Right atrium auricular region (tissue), 2 donors: ENCODE measurements at regions not wholly inside any gene's neighbourhood (a gene's known extent, or its start where the extent isn't known, plus 50 kb on each side); places are given as distances from the start of the nearest gene placed in this dataset.
"Not testable (repeated sequence)": the region's sequence is repeated elsewhere in the genome, so short reads cannot be mapped to it uniquely, and the experiment has no call there.

Experiments used
- DNase-seq: peaks from one replicate; pipeline ENCODE4 v3.0.0-alpha.2; 2019; ENCODE audit warnings: low spot score
- H3K27ac ChIP-seq, 2 donors: fragments of 200-600 bp; sonication (generic); 1 replicate in 1 of 2; 2 replicates in 1 of 2; pipeline ENCODE4 v1.5.1; 2016 to 2019
- H3K27me3 ChIP-seq, 2 donors: fragments of 200-600 bp; sonication (generic); one replicate each; pipeline versions ENCODE4 v1.5.1 to v1.6.0; 2017 to 2019
- H3K36me3 ChIP-seq: fragments of 200-600 bp; sonication (generic); one replicate; pipeline ENCODE4 v1.5.1; 2016
- H3K4me1 ChIP-seq, 2 donors: fragments of 200-600 bp; sonication (generic); one replicate each; pipeline versions ENCODE4 v1.5.1 to v1.6.0; 2017 to 2019
- H3K4me3 ChIP-seq, 2 donors: fragments of 200-600 bp; sonication (generic); 1 replicate in 1 of 2; 2 replicates in 1 of 2; pipeline ENCODE4 v1.5.1; 2017 to 2019; ENCODE audit warnings: mild to moderate bottlenecking in 1 of 2, moderate library complexity in 1 of 2
- H3K9me3 ChIP-seq, 2 donors: fragments of 200-600 bp; sonication (generic); one replicate each; pipeline ENCODE4 v1.5.1; 2019
- TF ChIP-seq, protein P1 (sequence below), 2 donors: fragments of 200-600 bp; sonication (generic); IDR thresholded peaks; one replicate each; pipeline ENCODE4 v1.5.1; 2019; ENCODE audit warnings: antibody characterized with exemption in 2 of 2

DNA sequence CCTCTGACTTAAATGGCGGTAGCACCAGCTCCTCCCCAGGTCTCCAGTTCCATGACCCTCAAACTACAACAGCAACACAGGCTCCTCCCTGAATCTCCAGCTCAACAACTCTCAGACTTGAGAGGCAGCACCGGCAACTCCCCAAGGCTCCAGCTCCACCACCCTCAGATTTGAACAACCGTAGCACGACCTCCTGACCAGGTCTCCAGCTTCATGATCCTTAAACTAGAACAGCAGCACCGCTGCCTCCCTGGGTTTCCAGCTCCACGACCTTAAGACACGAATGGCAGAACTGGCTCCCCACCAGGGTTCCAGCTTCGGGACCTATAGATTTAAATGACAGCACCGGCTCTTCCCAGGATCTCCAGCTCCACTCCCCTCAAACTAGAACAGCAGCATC lies 325.8 kb downstream of the PREX1 start:
- H3K36me3 ChIP-seq, result no peaks in the 10 kb centered on the region
- DNase-seq, result no peak
- no peak overlapping the region for H3K4me3 ChIP-seq
- no peak overlapping the region for H3K27ac ChIP-seq
- TF ChIP-seq, protein P1, sequence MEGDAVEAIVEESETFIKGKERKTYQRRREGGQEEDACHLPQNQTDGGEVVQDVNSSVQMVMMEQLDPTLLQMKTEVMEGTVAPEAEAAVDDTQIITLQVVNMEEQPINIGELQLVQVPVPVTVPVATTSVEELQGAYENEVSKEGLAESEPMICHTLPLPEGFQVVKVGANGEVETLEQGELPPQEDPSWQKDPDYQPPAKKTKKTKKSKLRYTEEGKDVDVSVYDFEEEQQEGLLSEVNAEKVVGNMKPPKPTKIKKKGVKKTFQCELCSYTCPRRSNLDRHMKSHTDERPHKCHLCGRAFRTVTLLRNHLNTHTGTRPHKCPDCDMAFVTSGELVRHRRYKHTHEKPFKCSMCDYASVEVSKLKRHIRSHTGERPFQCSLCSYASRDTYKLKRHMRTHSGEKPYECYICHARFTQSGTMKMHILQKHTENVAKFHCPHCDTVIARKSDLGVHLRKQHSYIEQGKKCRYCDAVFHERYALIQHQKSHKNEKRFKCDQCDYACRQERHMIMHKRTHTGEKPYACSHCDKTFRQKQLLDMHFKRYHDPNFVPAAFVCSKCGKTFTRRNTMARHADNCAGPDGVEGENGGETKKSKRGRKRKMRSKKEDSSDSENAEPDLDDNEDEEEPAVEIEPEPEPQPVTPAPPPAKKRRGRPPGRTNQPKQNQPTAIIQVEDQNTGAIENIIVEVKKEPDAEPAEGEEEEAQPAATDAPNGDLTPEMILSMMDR (IDR thresholded peaks at IDR 0.05), result no peak
- no peaks in the 10 kb centered on the region for H3K9me3 ChIP-seq
- no peaks in the 10 kb centered on the region for H3K4me1 ChIP-seq
- H3K27me3 ChIP-seq, result no peaks in the 10 kb centered on the region

DNA sequence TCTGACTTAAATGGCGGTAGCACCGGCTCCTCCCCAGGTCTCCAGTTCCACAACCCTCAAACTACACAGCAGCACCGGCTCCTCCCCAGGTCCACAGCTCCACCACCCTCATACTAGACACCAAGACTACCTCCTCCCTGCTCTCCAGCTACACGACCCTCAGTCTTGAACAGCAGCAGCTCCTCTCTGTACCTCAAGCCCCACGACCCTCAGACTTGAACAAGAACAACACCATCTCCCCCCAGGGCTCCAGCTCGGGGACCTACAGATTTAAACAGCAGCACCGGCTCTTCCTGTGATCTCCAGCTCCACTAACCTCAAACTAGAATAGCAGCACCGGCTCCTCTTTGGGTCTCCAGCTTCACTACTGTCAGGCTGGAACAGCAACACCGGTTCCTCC lies 326.9 kb downstream of the PREX1 start:
- not testable (repeated sequence) for H3K27ac ChIP-seq, H3K9me3 ChIP-seq, H3K27me3 ChIP-seq, H3K4me1 ChIP-seq, H3K4me3 ChIP-seq, DNase-seq, H3K36me3 ChIP-seq

DNA sequence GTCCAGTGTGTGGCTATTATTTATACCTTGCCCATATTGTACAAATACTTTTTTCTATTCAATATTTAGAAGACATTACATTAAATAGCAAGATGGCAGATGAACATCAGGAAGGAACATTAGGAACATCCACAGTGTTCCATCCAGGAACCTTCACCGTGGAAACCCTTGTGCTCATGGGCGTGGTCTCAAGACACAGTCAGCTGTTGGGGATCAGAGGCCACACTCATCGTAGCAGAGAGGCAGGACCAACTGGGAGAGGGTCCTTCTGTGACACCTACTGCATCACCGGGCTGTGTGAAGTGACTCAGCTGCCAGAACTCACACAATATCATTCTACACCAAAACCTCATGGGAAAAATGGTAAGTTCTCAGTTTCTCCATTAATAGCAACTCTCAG lies 328.9 kb downstream of the PREX1 start:
- not testable (repeated sequence) for DNase-seq, H3K4me3 ChIP-seq, H3K27me3 ChIP-seq, H3K27ac ChIP-seq, H3K36me3 ChIP-seq, H3K9me3 ChIP-seq, H3K4me1 ChIP-seq

DNA sequence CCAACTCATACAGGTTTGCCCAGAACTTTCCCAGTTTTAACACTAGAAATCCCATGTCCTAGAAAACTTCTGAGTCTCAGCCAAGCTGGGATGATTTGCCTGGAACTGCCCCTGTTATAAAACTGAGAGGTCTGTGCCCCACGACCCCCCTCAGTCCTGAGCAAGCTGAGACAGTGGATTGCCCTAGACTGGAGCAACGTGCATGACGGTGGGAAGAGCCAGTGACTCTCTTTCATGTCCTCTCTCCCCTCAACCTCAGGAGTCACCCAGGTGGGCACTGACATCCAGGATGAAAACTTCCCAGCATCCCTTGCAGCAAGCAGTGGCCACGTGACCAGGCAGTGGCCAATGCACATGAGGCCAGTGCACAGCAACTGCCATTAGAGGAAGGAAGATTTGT lies 329.7 kb downstream of the PREX1 start:
- not testable (repeated sequence) for H3K4me3 ChIP-seq, H3K36me3 ChIP-seq, DNase-seq, H3K27ac ChIP-seq, H3K27me3 ChIP-seq, H3K9me3 ChIP-seq, H3K4me1 ChIP-seq

DNA sequence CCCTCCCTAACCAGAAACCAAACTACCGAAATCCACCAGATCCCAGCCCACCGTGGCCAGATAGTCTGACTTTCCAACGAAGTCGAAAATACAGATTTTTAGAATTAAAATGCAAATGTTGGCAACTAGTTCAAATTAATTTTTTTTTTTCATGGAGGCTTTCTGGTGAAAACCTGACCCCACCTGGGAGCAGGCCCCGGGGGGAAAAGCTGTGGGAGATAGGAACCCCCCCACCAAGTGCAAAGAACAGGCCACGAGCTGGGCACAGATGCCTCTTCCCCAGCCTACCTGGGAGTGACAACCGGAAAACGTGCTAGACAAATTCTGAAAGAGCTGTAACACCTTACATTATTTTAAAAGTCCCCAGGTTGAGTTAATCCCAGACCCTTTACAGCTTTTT lies 333.8 kb downstream of the PREX1 start:
- no peak overlapping the region for H3K27ac ChIP-seq
- H3K9me3 ChIP-seq, result no peaks in the 10 kb centered on the region
- TF ChIP-seq, protein P1 (IDR thresholded peaks at IDR 0.05), result no peak
- no peak for DNase-seq
- H3K36me3 ChIP-seq, result no peaks in the 10 kb centered on the region
- no peaks in the 10 kb centered on the region for H3K27me3 ChIP-seq
- H3K4me1 ChIP-seq, result peaks cover 0 to 6% of the 10 kb centered on the region in 2 donors
- H3K4me3 ChIP-seq, result no peak overlapping the region

DNA sequence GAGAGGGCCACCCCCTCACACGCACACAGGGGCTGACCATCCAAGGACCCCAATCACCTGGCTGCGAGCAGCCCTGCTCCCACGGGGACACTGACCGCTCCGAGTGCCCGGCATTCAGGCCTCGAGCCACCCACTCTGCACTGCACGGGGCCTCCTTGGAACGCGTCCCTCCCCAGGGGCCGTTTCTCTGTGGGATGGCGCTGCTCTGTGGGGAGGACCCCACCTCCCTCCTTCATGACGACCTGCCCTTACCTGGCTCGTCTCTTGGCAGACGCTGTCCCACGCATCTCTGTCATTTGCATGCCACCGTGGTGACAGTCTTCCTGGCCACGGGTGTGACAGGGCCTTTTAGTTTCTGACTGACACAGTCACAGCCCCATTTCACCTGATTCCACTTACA lies 334.5 kb downstream of the PREX1 start:
- H3K4me1 ChIP-seq, DNase-seq, H3K9me3 ChIP-seq, H3K27me3 ChIP-seq, H3K4me3 ChIP-seq, H3K27ac ChIP-seq, H3K36me3 ChIP-seq: not testable (repeated sequence)

DNA sequence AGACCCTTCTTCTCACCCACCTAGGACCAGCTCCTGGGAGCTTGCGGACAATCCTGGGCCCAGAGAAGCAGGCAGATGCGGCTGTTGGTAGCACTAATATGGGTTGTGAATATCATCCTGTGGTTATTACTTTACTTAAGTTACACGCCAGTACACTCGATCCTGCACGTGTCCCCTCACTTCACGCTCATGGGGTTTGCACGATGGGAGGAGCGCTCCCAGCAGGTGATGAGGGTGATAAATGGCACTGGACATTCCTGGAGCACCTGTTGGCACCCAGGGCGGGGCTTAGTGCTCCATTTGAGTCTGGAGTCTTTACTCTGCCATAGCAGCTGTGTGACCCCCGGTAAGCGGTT lies 335.1 kb downstream of the PREX1 start:
- H3K4me1 ChIP-seq, result peaks cover 0 to 6% of the 10 kb centered on the region in 2 donors
- no peaks in the 10 kb centered on the region for H3K9me3 ChIP-seq
- H3K27ac ChIP-seq, result no peak overlapping the region
- TF ChIP-seq, protein P1 (IDR thresholded peaks at IDR 0.05), result no peak
- peak; percentile 30 for DNase-seq
- H3K4me3 ChIP-seq, result no peak overlapping the region
- H3K27me3 ChIP-seq, result no peaks in the 10 kb centered on the region
- H3K36me3 ChIP-seq, result no peaks in the 10 kb centered on the region

DNA sequence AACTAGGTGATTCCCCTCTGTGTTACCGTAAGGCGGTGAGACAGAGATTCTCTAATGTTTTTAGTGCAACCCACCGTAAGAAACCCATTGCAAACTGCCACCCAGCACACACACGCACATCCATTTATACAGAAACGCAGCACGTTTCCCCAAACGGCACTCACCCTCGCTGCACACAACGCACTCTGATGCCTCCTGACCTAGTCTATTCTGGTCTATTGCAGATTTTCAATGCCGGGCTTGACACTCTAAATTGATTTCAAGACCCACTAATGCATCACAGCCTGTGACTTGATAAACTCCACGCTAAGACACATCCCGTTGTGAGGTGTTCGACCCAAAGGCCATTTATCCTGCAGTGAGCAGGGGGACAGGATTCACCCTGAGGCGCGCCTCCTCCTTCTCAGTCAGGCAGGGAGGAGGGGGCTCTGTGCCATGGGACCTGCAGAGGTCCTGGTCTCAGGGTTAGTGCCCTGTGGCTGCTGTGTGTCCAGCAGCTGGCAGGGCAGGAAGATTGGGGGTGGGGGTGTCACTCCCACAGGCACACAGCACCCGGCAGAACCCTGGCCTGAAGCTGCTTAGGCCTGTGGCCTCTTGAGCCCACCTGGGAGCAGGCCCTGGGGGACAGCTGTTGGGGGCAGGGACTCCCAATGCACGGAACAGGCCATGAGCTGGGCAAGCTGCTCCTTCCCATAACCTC lies 335.6 kb downstream of the PREX1 start:
- H3K36me3 ChIP-seq, result no peaks in the 10 kb centered on the region
- TF ChIP-seq, protein P1 (IDR thresholded peaks at IDR 0.05), result no peak
- no peaks in the 10 kb centered on the region for H3K9me3 ChIP-seq
- DNase-seq, result no peak
- H3K4me3 ChIP-seq, result no peak overlapping the region
- peaks cover 0 to 6% of the 10 kb centered on the region in 2 donors for H3K4me1 ChIP-seq
- H3K27ac ChIP-seq, result no peak overlapping the region
- H3K27me3 ChIP-seq, result no peaks in the 10 kb centered on the region
